ENCODE measurements at regions not wholly inside any gene's neighbourhood (a gene's known extent, or its start where the extent isn't known, plus 50 kb on each side); places are given as distances from the start of the nearest gene placed in this dataset.

DNA sequence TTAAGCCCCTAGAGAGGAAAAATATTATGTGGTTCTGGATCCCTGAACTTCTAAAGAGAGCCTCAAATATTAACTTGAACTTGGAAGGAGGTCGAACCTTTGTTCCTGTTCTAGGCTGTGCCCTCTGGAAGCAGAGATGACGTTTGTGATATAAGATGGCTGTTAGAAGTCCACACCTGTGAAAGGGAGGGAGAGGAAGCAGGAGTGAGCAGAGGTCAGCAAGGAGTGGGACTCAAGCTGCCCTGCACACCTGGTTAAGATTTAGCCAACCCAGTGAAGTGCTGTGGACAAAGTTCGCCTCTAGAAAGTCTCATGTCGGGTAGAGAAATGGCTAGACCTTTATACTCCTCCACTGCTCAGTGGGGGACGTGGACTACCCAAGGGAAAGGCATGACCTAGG, 566.2 kb downstream of the MID1IP1 start:
- no peaks in the 10 kb centered on the region for H3K4me1 ChIP-seq (ENCODE audit: control insufficient read depth, insufficient read depth, low read length)
- no peak overlapping the region for H3K4me3 ChIP-seq (ENCODE audit: low read length)
- H3K4me3 Mint-ChIP-seq: no peak overlapping the region
- peaks cover 1% of the 10 kb centered on the region for H3K36me3 Mint-ChIP-seq (ENCODE audit: low read depth)
- peaks cover 3% of the 10 kb centered on the region for H3K9me3 ChIP-seq (ENCODE audit: control insufficient read depth, low read length)
- no peaks in the 10 kb centered on the region for H3K4me1 Mint-ChIP-seq
- WGBS, 2 experiments (ENCODE audit: insufficient coverage in 1 of 2, insufficient read length in 1 of 2): 95 to 100% methylated on average over 1 to 5 of the region's 5 CpGs
- H3K9ac ChIP-seq (ENCODE audit: extremely low read depth, low read length, poor library complexity, severe bottlenecking): no peak overlapping the region
- TF ChIP-seq, protein P1, sequence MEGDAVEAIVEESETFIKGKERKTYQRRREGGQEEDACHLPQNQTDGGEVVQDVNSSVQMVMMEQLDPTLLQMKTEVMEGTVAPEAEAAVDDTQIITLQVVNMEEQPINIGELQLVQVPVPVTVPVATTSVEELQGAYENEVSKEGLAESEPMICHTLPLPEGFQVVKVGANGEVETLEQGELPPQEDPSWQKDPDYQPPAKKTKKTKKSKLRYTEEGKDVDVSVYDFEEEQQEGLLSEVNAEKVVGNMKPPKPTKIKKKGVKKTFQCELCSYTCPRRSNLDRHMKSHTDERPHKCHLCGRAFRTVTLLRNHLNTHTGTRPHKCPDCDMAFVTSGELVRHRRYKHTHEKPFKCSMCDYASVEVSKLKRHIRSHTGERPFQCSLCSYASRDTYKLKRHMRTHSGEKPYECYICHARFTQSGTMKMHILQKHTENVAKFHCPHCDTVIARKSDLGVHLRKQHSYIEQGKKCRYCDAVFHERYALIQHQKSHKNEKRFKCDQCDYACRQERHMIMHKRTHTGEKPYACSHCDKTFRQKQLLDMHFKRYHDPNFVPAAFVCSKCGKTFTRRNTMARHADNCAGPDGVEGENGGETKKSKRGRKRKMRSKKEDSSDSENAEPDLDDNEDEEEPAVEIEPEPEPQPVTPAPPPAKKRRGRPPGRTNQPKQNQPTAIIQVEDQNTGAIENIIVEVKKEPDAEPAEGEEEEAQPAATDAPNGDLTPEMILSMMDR (conservative IDR thresholded peaks at IDR 0.05): no peak
- peaks cover 67% of the 10 kb centered on the region for H3K9me3 Mint-ChIP-seq
- no peak overlapping the region for H3K27ac ChIP-seq (ENCODE audit: low read depth, low read length)
- H3K27me3 Mint-ChIP-seq (ENCODE audit: insufficient read depth): no peaks in the 10 kb centered on the region
- H3K27ac Mint-ChIP-seq: no peak overlapping the region
- DNase-seq: no peak
- H3K27me3 ChIP-seq (ENCODE audit: control insufficient read depth, insufficient read depth, low read length, poor library complexity, severe bottlenecking): no peaks in the 10 kb centered on the region
- H3K36me3 ChIP-seq (ENCODE audit: control insufficient read depth, insufficient read depth, low read length): no peaks in the 10 kb centered on the region

DNA sequence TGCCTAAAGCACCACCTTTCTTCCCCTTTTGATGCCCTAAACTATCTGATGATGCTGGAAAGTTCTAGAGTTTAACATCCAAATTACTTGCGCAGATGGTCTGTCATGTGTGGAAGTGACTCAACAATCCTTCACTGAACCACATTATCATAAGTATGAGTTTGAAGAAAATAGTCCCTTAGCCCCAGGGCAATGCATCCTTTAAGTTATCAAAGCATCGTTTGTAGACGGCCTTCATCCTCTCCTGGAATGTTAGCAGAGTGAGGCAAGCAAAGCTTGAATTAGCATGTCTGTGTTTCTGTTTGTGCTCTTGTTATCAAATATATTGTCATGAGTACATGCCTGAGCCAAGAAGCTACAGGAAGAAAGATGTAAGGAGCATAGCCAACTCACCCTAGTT, 570.9 kb downstream of the MID1IP1 start:
- H3K27ac Mint-ChIP-seq: no peak overlapping the region
- no peaks in the 10 kb centered on the region for H3K27me3 ChIP-seq (ENCODE audit: control insufficient read depth, insufficient read depth, low read length, poor library complexity, severe bottlenecking)
- H3K4me1 Mint-ChIP-seq: no peaks in the 10 kb centered on the region
- peaks cover 50% of the 10 kb centered on the region for H3K9me3 Mint-ChIP-seq
- DNase-seq: no peak
- H3K27me3 Mint-ChIP-seq (ENCODE audit: insufficient read depth): no peaks in the 10 kb centered on the region
- no peaks in the 10 kb centered on the region for H3K4me1 ChIP-seq (ENCODE audit: control insufficient read depth, insufficient read depth, low read length)
- TF ChIP-seq, protein P1 (conservative IDR thresholded peaks at IDR 0.05): no peak
- WGBS, 2 experiments (ENCODE audit: insufficient coverage in 1 of 2, insufficient read length in 1 of 2): 82% methylated on average over 2 of the region's 3 CpGs; no CpG with 5 or more reads in 1 of the 2 experiments
- no peaks in the 10 kb centered on the region for H3K36me3 ChIP-seq (ENCODE audit: control insufficient read depth, insufficient read depth, low read length)
- no peak overlapping the region for H3K4me3 Mint-ChIP-seq
- H3K9me3 ChIP-seq (ENCODE audit: control insufficient read depth, low read length): no peaks in the 10 kb centered on the region
- H3K9ac ChIP-seq (ENCODE audit: extremely low read depth, low read length, poor library complexity, severe bottlenecking): no peak overlapping the region
- no peak overlapping the region for H3K4me3 ChIP-seq (ENCODE audit: low read length)
- H3K27ac ChIP-seq (ENCODE audit: low read depth, low read length): no peak overlapping the region
- no peaks in the 10 kb centered on the region for H3K36me3 Mint-ChIP-seq (ENCODE audit: low read depth)

DNA sequence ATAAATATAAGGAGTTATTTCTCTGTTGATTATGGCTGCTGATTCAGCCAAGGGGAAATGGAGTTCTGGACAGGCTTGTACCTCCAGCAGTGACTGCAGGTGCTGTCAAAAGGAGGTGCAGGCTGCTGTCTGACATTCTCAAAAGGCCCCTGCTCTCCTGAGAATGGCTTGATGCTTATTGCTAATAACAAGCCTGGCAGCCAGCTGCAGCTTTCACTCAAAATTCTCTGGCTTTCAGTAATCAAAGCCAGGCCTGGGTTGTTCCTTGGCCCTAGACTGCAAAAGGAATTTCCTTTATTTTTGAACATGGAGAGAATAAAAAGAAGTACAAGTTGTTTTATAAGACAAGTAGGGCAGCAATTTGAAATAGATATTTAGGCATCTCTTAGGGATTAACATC, 575.9 kb downstream of the MID1IP1 start:
- H3K36me3 Mint-ChIP-seq (ENCODE audit: low read depth): no peaks in the 10 kb centered on the region
- no peak overlapping the region for H3K9ac ChIP-seq (ENCODE audit: extremely low read depth, low read length, poor library complexity, severe bottlenecking)
- no peak for DNase-seq
- no peaks in the 10 kb centered on the region for H3K27me3 Mint-ChIP-seq (ENCODE audit: insufficient read depth)
- peaks cover 53% of the 10 kb centered on the region for H3K9me3 Mint-ChIP-seq
- no peak overlapping the region for H3K4me3 ChIP-seq (ENCODE audit: low read length)
- peaks cover 4% of the 10 kb centered on the region for H3K4me1 ChIP-seq (ENCODE audit: control insufficient read depth, insufficient read depth, low read length)
- peaks cover 6% of the 10 kb centered on the region for H3K4me1 Mint-ChIP-seq
- H3K9me3 ChIP-seq (ENCODE audit: control insufficient read depth, low read length): no peaks in the 10 kb centered on the region
- no peak overlapping the region for H3K27ac ChIP-seq (ENCODE audit: low read depth, low read length)
- no peak overlapping the region for H3K4me3 Mint-ChIP-seq
- TF ChIP-seq, protein P1 (conservative IDR thresholded peaks at IDR 0.05): no peak
- H3K27ac Mint-ChIP-seq: no peak overlapping the region
- no peaks in the 10 kb centered on the region for H3K27me3 ChIP-seq (ENCODE audit: control insufficient read depth, insufficient read depth, low read length, poor library complexity, severe bottlenecking)
- H3K36me3 ChIP-seq (ENCODE audit: control insufficient read depth, insufficient read depth, low read length): no peaks in the 10 kb centered on the region

Data from endodermal cell (in vitro differentiated cells).